HUES6 (cell line): ENCODE measurements at regions not wholly inside any gene's neighbourhood (a gene's known extent, or its start where the extent isn't known, plus 50 kb on each side); places are given as distances from the start of the nearest gene placed in this dataset.

ENCODE experiments used
- H3K27ac ChIP-seq: 2 replicates; pipeline ENCODE4 v1.7.0; 2013; ENCODE audit warnings: low read depth, mild to moderate bottlenecking, low read length, inconsistent platforms
- H3K27me3 ChIP-seq: 2 replicates; pipeline ENCODE4 v1.6.1; 2013; ENCODE audit warnings: low read length; ENCODE audit not compliant: control insufficient read depth, insufficient read depth
- H3K36me3 ChIP-seq: 2 replicates; pipeline ENCODE4 v1.6.1; 2013; ENCODE audit warnings: low read length; ENCODE audit not compliant: control insufficient read depth, insufficient read depth
- H3K4me1 ChIP-seq: 2 replicates; pipeline ENCODE4 v1.6.1; 2013; ENCODE audit warnings: low read length; ENCODE audit not compliant: control insufficient read depth, insufficient read depth
- H3K4me3 ChIP-seq: 2 replicates; pipeline ENCODE4 v1.5.1; 2013; ENCODE audit warnings: low read depth, low read length
- H3K9ac ChIP-seq: one replicate; pipeline ENCODE4 v1.6.1; 2013; ENCODE audit warnings: mild to moderate bottlenecking, low read length
- H3K9me3 ChIP-seq: 2 replicates; pipeline ENCODE4 v1.6.1; 2013; ENCODE audit warnings: low read depth, low read length; ENCODE audit not compliant: control insufficient read depth, insufficient read depth

DNA sequence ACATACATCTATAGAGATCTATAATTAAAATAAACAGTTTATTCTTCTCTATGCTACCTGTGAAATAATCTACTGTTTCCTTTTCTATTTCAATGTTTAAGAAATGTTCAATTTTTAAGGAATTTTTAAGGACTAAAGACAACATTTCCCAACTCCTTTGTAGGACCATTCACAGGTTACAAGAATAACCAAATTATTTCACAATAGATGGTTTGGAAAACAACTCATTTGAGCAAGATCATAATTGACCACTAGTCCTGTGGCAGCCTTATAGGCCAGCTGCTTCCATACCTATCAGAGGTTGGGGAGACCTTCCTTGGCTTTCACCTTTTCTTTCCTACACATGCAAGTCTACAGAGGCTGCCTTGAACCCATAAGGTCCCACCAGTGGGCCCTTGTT is 193.7 kb downstream of the TTC39B start:
- no peak overlapping the region for H3K9ac ChIP-seq
- no peaks in the 10 kb centered on the region for H3K27me3 ChIP-seq
- no peaks in the 10 kb centered on the region for H3K36me3 ChIP-seq
- no peak overlapping the region for H3K27ac ChIP-seq
- no peak overlapping the region for H3K4me3 ChIP-seq
- H3K9me3 ChIP-seq = no peaks in the 10 kb centered on the region
- H3K4me1 ChIP-seq = peaks cover 15% of the 10 kb centered on the region

DNA sequence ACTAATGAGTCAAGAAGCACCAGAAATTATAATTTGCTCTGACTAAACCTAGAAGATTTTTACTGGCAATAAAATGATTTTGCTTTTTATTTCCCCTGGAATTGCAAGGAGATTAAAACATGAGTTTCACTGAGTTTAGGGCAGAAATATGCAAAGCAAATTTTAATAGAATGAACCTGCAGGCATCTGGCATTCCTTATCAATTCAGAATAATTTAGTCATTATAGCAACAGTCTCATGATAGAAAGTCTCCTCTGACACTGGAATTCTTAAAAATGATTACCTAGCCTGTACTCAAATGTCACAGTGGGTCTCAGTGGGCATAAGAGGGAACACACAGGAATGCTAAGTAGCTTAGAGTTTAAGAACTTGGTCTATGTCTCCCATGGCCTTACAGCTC is 195.9 kb downstream of the TTC39B start:
- Histone ChIP-seq H3K4me1 (peaks cover 8% of the 10 kb centered on the region), H3K27ac (no peak overlapping the region), H3K27me3 (no peaks in the 10 kb centered on the region), H3K4me3 (no peak overlapping the region), H3K36me3 (no peaks in the 10 kb centered on the region), H3K9me3 (no peaks in the 10 kb centered on the region), H3K9ac (no peak overlapping the region)

DNA sequence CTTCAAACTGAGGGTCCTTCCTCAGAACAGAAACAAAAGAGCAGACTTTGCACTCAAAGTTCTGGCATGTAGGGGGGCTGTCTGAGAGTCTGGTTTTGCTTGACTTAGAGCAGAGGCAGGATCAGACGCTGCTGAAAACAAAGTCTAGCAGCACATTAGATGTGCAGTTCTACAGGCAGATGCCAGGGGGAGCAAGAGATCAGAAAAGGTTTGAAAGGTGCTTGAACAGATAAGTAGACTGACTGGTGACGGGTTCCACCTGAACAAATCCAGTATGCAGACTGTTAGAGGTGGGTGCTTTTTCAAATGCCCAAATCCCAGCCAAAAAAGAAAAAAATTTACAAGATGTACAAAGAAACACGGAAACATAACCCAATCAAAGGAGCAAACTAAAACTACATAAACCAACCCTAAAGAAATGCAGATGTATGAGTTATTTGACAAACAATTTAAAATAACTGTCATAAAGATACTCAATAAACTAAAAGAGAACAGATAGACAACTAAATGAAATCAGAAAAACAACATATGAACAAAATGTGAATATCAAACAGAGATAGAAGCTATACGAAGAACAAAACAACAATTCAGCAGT is 194.7 kb upstream of the FREM1 start:
- H3K27me3 ChIP-seq = no peaks in the 10 kb centered on the region
- no peaks in the 10 kb centered on the region for H3K4me1 ChIP-seq
- no peaks in the 10 kb centered on the region for H3K36me3 ChIP-seq
- no peak overlapping the region for H3K4me3 ChIP-seq
- no peak overlapping the region for H3K27ac ChIP-seq
- no peak overlapping the region for H3K9ac ChIP-seq
- H3K9me3 ChIP-seq = no peaks in the 10 kb centered on the region

DNA sequence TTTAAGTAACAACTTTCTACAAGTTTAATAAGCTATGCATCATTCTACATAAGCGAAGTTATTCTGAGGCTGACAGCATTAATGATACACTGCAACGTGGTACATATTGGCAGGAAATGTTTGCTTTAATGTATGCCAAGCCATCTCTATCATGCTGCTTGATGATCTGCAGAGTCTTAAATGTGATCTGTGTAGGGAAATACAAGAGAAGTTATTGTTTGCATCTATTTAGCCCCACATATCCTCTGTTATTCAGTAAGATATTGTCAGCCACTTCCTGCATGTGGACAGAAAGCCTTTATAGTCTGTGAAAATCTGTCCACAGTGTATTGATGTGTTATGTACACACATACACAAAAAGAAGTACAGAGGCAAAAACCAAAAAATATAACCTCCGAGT is 193.1 kb upstream of the FREM1 start:
- Histone ChIP-seq H3K27ac (no peak overlapping the region), H3K36me3 (no peaks in the 10 kb centered on the region), H3K9me3 (no peaks in the 10 kb centered on the region), H3K4me1 (no peaks in the 10 kb centered on the region), H3K4me3 (no peak overlapping the region), H3K9ac (no peak overlapping the region), H3K27me3 (no peaks in the 10 kb centered on the region)

DNA sequence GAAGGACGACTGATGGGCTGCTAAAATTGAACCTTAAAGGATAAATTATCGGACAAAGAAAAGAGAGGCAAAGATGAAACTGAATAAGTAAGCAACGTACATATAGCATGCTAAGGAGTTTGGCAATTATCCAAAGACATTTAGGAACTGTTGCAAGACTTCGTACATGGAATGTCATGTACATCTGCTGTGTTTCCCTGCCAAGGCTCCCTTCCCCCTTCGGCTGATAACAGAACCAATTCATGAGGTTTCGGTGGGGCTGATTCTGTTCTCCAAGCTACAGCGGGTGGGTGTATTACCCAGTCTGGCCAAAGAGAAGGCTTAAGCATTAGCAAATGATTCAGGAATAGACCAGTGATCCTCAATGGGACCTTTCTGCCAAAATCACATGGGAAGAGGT is 190.9 kb upstream of the FREM1 start:
- Histone ChIP-seq H3K9me3 (no peaks in the 10 kb centered on the region), H3K4me3 (no peak overlapping the region), H3K27me3 (no peaks in the 10 kb centered on the region), H3K4me1 (no peaks in the 10 kb centered on the region), H3K36me3 (no peaks in the 10 kb centered on the region), H3K9ac (no peak overlapping the region), H3K27ac (no peak overlapping the region)

DNA sequence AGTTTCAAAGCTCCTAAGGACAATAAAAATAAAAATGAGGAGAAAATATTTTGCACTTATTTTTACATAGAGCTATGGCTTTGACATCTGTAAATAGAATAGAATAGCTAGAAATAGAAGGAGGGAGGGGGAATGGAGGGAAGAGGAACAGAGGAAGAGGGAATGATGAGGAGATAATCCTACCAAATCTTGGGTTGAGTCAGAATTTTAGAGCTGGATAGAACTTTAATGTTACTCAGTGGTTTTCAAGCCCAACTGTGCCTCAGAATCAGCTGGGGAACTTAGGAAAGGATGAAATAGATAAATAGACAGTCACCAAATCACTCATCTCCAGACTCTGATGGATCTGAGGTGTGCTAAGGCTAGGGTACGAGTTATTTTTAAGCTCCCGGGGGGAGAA is 190.3 kb upstream of the FREM1 start:
- H3K4me1 ChIP-seq = no peaks in the 10 kb centered on the region
- no peak overlapping the region for H3K27ac ChIP-seq
- no peaks in the 10 kb centered on the region for H3K36me3 ChIP-seq
- H3K27me3 ChIP-seq = no peaks in the 10 kb centered on the region
- H3K9ac ChIP-seq = no peak overlapping the region
- H3K4me3 ChIP-seq = no peak overlapping the region
- no peaks in the 10 kb centered on the region for H3K9me3 ChIP-seq

DNA sequence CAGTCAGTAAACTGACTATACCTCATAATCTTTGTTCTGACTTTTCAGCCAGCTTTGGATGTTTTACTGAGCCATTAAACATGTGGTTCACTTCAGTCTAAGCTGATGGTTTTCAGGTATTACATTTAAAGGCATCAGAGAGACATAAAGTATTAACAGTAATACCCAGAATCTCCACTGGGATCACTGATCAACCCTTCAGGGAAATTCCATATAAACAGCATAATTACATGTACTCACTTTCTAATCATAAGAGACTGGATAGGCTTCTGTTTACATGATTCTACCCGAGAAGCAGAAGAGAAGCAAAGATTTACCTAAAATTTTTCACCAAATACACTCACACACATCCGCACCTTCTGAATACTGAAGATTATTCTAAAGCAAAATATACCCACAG is 186.7 kb upstream of the FREM1 start:
- H3K36me3 ChIP-seq = no peaks in the 10 kb centered on the region
- no peak overlapping the region for H3K9ac ChIP-seq
- H3K27me3 ChIP-seq = no peaks in the 10 kb centered on the region
- H3K4me3 ChIP-seq = no peak overlapping the region
- H3K9me3 ChIP-seq = 0 out of 2 replicates have a peak, but pooled peaks cover 6% of the 10 kb centered on the region
- H3K4me1 ChIP-seq = no peaks in the 10 kb centered on the region
- no peak overlapping the region for H3K27ac ChIP-seq

DNA sequence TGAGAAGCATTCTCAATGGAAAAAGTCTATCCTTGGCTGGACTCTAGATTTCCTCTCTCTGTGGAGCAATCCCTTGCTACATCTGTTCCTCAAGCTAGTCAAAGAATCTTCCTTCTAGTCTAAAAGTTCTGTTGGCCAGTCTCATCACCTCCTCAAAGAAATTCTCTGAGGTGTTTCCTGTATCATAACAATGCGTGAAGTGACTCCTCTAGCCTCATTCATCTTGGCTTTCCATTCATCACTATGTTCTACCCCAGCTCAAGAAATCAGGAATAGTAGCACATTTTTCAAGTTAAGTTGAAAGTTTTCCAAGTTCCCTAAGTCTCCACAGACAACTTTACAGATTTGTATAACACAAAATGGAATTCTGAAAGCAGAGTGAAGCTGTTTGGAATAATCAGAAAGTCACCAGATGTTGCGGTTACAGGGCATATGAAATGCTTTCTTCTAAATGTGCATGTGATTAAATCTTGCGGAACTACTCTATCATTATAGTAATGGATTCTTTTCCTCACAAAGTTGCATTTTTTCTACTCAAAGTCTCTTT is 176.6 kb upstream of the FREM1 start:
- H3K4me3 ChIP-seq = no peak overlapping the region
- H3K9me3 ChIP-seq = peaks cover 3% of the 10 kb centered on the region; the same call in 1 of the 2 replicates
- no peak overlapping the region for H3K27ac ChIP-seq
- no peaks in the 10 kb centered on the region for H3K27me3 ChIP-seq
- H3K4me1 ChIP-seq = no peaks in the 10 kb centered on the region
- H3K36me3 ChIP-seq = no peaks in the 10 kb centered on the region
- H3K9ac ChIP-seq = no peak overlapping the region

DNA sequence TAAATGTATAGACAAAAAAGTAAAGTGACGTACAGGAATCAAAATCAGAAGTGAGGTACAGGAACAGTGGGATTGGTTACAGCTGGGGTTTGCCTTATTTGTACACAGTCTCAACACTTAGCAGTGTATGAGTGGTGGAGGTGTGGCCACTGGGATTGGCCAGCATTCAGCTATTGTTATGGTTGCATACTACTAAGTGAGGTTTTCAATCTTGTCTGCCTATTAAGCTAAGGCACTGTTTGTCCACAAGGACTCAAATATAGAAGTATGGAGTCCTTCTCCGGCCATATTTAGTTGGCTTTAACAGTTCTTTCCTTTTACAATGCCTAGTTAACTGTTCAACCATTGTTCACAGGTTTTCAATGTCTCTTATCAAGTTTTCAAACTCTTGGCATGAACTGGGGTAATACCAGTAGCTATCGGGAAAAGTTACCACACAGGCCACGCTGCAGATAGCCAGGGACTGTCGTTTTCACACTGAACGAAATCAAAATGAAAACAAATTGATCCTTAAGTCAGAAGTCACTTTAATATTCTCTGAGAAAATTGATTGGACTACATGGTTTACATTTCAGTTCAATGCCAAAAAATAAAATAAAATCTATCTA is 176.0 kb upstream of the FREM1 start:
- Histone ChIP-seq H3K4me3 (no peak overlapping the region), H3K36me3 (no peaks in the 10 kb centered on the region), H3K9ac (no peak overlapping the region), H3K27ac (no peak overlapping the region), H3K4me1 (no peaks in the 10 kb centered on the region), H3K27me3 (no peaks in the 10 kb centered on the region), H3K9me3 (peaks cover 3% of the 10 kb centered on the region; the same call in 1 of the 2 replicates)

DNA sequence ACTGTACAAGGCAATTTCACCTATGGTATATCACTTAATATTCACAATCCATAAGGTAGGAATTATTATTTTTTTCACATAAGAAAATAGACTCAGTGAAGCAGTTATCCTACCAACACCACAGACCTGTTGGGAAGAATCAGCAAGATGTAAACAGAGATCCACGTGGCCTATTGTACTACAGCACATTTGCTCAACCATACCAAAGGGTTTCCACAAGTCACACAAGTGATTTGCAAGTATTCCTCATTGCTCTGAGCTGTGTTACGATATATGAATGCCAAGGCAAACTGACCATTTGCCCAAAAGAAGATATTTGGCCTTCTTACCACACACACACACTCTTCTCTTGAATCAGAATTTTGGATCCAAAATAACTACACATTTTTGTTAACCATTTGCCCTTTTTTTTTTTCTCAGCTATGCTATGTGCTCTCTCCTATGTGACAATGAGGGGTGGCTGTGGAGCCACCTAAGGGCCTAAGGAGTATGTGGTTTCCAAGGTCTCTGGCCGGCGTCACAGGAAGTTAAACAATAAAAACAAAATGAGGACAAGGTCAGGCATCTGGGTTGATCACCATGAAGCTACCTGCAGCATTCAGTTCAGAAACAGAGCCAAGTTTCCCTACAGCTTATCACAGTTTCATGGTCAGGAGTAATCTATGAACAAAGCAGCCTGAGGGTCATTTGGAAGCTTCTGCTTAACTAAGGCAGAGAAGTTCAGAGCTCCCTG is 171.0 kb upstream of the FREM1 start:
- Histone ChIP-seq H3K9ac (no peak overlapping the region), H3K27ac (no peak overlapping the region), H3K4me3 (no peak overlapping the region), H3K27me3 (no peaks in the 10 kb centered on the region), H3K9me3 (peaks cover 3% of the 10 kb centered on the region; the same call in 1 of the 2 replicates), H3K36me3 (no peaks in the 10 kb centered on the region), H3K4me1 (no peaks in the 10 kb centered on the region)

DNA sequence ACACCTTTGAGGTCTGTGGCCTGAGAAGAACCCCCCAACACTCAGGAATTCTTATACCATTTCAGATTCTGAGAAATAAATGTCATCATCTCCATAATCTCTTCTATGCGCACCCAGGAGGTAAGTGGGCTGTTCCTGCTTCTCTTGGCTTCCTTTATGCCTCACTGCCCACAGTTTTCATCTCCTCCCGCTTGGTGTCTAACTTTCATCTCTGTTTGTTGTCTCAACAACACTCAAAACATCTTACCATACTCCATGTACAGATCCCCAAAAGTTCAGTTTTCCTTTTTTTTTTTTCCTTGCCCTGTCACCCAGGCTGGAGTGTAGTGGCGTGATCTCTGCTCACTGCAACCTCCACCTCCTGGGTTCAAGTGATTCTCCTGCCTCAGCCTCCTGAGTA is 170.2 kb upstream of the FREM1 start:
- peaks cover 4% of the 10 kb centered on the region; the same call in 1 of the 2 replicates for H3K9me3 ChIP-seq
- H3K9ac ChIP-seq = no peak overlapping the region

More for the DNA sequence above, 170.2 kb upstream of the FREM1 start:
- Histone ChIP-seq H3K27ac (no peak overlapping the region), H3K4me1 (no peaks in the 10 kb centered on the region), H3K36me3 (no peaks in the 10 kb centered on the region), H3K27me3 (no peaks in the 10 kb centered on the region), H3K4me3 (no peak overlapping the region)
